HG02610 (cell line): ENCODE measurements at regions not wholly inside any gene's neighbourhood (a gene's known extent, or its start where the extent isn't known, plus 50 kb on each side); places are given as distances from the start of the nearest gene placed in this dataset.

Source experiments
- ATAC-seq: cut with Tn5 transposase; IDR thresholded peaks from one replicate; pipeline ENCODE4 v1.9.1; 2021; ENCODE audit warnings: mild to moderate bottlenecking, moderate library complexity; ENCODE audit not compliant: unreplicated experiment

DNA sequence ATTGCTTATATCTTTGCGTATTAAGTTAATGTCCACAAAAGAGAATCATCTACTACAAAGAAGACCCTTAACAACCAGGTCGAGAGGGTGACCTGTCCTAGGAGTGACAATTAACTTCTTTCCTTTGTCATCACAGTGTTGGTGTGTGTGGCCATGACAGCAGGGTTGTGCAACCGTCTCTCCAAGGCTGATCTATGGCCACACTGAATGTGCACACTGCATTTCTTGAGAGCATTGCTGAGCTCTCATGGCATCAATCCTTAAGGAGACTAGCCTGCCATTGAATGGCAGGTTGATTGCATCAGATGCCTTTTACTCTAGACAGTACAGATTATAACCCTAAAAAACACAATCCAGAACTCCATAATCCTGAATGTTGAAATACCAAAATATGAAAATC lies 86.5 kb upstream of the OLFM3 start:
- no peak for ATAC-seq

DNA sequence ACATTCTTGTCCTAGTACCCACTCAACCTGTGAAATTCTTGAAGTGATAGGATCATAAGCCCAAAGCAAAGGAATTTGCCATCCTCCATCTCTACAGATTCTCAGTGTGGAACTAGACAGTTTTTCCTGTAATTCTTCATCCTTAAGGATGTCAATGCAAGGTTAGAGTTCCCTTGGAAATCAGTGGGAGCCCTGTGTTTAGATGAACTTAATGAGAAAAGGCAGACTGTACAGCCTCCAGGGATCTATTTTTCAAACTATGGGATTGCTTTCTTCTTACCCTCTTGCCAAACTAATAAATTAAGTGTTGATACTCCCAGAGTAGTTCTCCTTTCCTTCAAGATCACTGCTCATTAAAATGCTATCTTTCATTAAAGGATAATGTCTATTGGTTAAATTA lies 78.1 kb upstream of the OLFM3 start:
- ATAC-seq: no peak

DNA sequence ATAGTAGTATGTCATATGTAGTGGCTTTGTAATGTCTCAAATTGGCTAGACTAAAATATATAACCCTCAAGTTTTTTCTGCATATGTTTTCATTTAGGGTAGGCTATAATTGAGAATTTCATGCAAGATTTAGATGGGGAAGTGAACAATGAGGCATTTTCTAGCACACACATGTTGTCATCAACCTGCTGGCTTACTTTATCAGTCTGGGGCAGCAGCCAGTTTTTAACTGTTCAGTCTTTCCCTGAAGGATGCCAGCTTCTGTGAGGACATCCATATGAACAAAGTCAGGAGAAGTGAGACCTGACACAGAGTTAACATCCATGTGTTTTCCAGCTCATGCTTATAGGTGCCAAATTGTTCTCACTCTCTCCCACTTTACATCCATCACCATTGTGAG lies 74.7 kb upstream of the OLFM3 start:
- no peak for ATAC-seq

DNA sequence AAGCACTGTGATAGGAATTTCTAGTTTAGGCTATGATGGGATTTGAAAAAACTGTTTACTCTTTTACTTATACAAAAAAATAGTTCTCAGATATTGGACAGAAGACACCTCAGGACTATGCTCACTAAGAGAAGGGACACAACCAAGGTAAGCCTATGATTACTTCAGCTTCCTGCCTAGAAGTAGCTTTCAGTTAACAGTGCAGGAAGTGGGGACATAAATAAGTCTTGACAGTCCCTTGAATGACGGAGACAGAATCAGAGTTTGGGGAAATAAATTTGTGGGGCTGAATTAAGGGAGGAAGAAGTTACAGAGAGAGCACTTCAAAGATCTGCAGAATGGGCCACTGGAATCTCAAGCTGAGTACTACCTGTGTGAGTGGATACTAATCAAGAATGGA lies 53.8 kb upstream of the OLFM3 start:
- ATAC-seq: no peak

DNA sequence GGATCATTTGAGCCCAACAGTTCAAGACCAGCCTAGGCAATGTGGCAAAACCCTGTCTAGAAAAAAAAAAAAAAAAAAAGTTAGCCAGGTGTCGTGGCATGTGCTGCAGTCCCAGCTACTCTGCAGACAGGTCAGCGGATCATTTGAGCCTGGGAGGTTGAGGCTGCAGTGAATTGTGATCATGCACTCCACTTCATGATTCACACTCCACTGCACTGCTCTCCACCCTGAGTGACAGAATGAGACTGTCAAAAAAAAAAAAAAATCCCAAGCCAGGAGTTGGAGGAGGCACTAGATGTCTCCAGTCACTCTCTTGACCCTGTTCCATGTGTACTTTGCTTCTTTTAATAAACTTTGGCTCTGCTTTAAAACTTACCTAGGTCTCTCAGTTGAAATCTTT lies 51.0 kb upstream of the OLFM3 start:
- ATAC-seq: no peak
